Spleen (tissue), 11 donors: ENCODE measurements at regions not wholly inside any gene's neighbourhood (a gene's known extent, or its start where the extent isn't known, plus 50 kb on each side); places are given as distances from the start of the nearest gene placed in this dataset.

Experiments
- DNase-seq: peaks from one replicate; pipeline ENCODE4 v3.0.0-alpha.2; 2020
- H3K27ac ChIP-seq, 8 donors: fragments of 200-600 bp; sonication (generic) in 7 of 8; 1 replicate in 4 of 8; 2 replicates in 4 of 8; pipeline versions ENCODE4 v1.5.0 to v1.8.0; 2016 to 2021; ENCODE audit warnings: inconsistent platforms in 4 of 8, mild to moderate bottlenecking in 4 of 8, moderate library complexity in 1 of 8
- H3K27me3 ChIP-seq, 7 donors: fragments of 200-600 bp; sonication (generic) in 6 of 7; replicated peaks in 1 of 7; 1 replicate in 4 of 7; 2 replicates in 3 of 7; pipeline versions ENCODE4 v1.5.0 to v1.8.0; 2016 to 2021; ENCODE audit warnings: inconsistent platforms in 3 of 7, mild to moderate bottlenecking in 1 of 7
- H3K36me3 ChIP-seq, 6 donors: fragments of 200-600 bp; sonication (generic) in 5 of 6; 1 replicate in 4 of 6; 2 replicates in 2 of 6; pipeline versions ENCODE4 v1.5.0 to v1.8.0; 2016 to 2021; ENCODE audit warnings: inconsistent platforms in 2 of 6
- H3K4me1 ChIP-seq, 6 donors: fragments of 200-600 bp; sonication (generic) in 5 of 6; 1 replicate in 3 of 6; 2 replicates in 3 of 6; pipeline versions ENCODE4 v1.5.0 to v1.8.0; 2016 to 2021; ENCODE audit warnings: inconsistent platforms in 3 of 6
- H3K4me3 ChIP-seq, 8 donors: fragments of 200-600 bp; sonication (generic) in 7 of 8; 1 replicate in 4 of 8; 2 replicates in 4 of 8; pipeline versions ENCODE4 v1.5.0 to v1.8.0; 2016 to 2021; ENCODE audit warnings: inconsistent platforms in 4 of 8, mild to moderate bottlenecking in 4 of 8, moderate library complexity in 2 of 8
- H3K9me3 ChIP-seq, 8 donors: fragments of 200-600 bp; sonication (generic) in 7 of 8; 1 replicate in 4 of 8; 2 replicates in 4 of 8; pipeline versions ENCODE4 v1.5.0 to v1.8.0; 2016 to 2021; ENCODE audit warnings: inconsistent platforms in 4 of 8
- CTCF ChIP-seq, 11 experiments: fragments of 200-600 bp in 7 of 11; fragments of 450-650 bp in 4 of 11; sonication (generic) in 4 of 11; IDR thresholded peaks in 8 of 11; conservative IDR thresholded peaks in 3 of 11; 1 replicate in 7 of 11; 2 replicates in 4 of 11; pipeline versions ENCODE4 v1.4.0 to v1.8.0; 2016 to 2021; ENCODE audit warnings: antibody characterized with exemption in 11 of 11, inconsistent platforms in 4 of 11, mild to moderate bottlenecking in 1 of 11
- POLR2A ChIP-seq, 3 donors: fragments of 450-650 bp; IDR thresholded peaks; one replicate each; pipeline ENCODE4 v1.5.1; 2017; ENCODE audit warnings: antibody characterized with exemption in 3 of 3, mild to moderate bottlenecking in 1 of 3
- POLR2AphosphoS5 ChIP-seq, 3 donors: sonication (generic); formaldehyde crosslinking; IDR thresholded peaks; one replicate each; pipeline ENCODE4 v1.5.1; 2017; ENCODE audit warnings: antibody characterized with exemption in 3 of 3
- WGBS, 5 donors: extraction: QIAGEN DNeasy Blood & Tissue Kit in 3 of 5; methylation state at CpG; one replicate each; pipeline versions ENCODE4 v1.1.5 to v1.1.7; 2013 to 2018; 5-methylcytosine and 5-hydroxymethylcytosine counted together
- intact Hi-C: fragments of 100-400 bp; cut with DNase I; formaldehyde crosslinking; loops from one replicate; pipeline ENCODE4 v1.15.0; 2023; ENCODE audit warnings: low total_unique reads
- donor health status: healthy with polysubstance abuse.
- donor health status: DM: no; HTN: no; CAD: no; lungs with moderate emphysema.
- donor health status: DM: no; HTN: no; CAD: no.
- donor health status: Bipolar disorder and iron deficiency.
- donor health status: healthy.
- donor health status: DM: no; HTN: no; CAD: no.
- donor health status: DM: yes; HTN: yes; CAD: no.

- H3K27me3 ChIP-seq, result no peaks in the 10 kb centered on the region
- H3K4me1 ChIP-seq, result peaks cover 3 to 87% (median 28%) of the 10 kb centered on the region in 6 donors
- no peaks in the 10 kb centered on the region for H3K36me3 ChIP-seq
- DNase-seq, result no peak
- TF ChIP-seq CTCF (IDR thresholded peaks at IDR 0.05 in 8 of 11, conservative IDR thresholded peaks at IDR 0.05 in 3 of 11), result no peak
- no peak for TF ChIP-seq POLR2A (IDR thresholded peaks at IDR 0.05)
- TF ChIP-seq POLR2AphosphoS5 (IDR thresholded peaks at IDR 0.05), result no peak
- 80 to 95% (median 89%) methylated on average over 2 of the region's 2 CpGs for WGBS, 5 donors
- no peak overlapping the region for H3K4me3 ChIP-seq
- intact Hi-C loops, result no loop called here
- H3K9me3 ChIP-seq, result no peaks in the 10 kb centered on the region
- H3K27ac ChIP-seq, result peak overlapping the region in 4 of 8 donors; percentile 0 to 50 (median 30)
These were observed 111.7 kb upstream of the AKIP1 start for GRCh38 chr11:8799273-8799672.

- Histone ChIP-seq H3K27ac (peak overlapping the region in 4 of 8 donors; percentile 9 to 78 (median 40)), H3K36me3 (no peaks in the 10 kb centered on the region), H3K4me1 (peaks cover 6 to 87% (median 29%) of the 10 kb centered on the region in 6 donors), H3K4me3 (no peak overlapping the region), H3K9me3 (no peaks in the 10 kb centered on the region), H3K27me3 (no peaks in the 10 kb centered on the region)
- no peak for DNase-seq
- intact Hi-C loops, result no loop called here
- 27 to 85% (median 56%) methylated on average over 1 of the region's 1 CpG for WGBS, 5 donors
- TF ChIP-seq POLR2A (IDR thresholded peaks at IDR 0.05) (no peak), POLR2AphosphoS5 (IDR thresholded peaks at IDR 0.05) (no peak), CTCF (IDR thresholded peaks at IDR 0.05 in 8 of 11, conservative IDR thresholded peaks at IDR 0.05 in 3 of 11) (no peak)
These were observed 110.4 kb upstream of the AKIP1 start for GRCh38 chr11:8800520-8801110.

- H3K27ac ChIP-seq, result peak overlapping the region in 5 of 8 donors; percentile 9 to 78 (median 55)
- TF ChIP-seq CTCF (IDR thresholded peaks at IDR 0.05 in 8 of 11, conservative IDR thresholded peaks at IDR 0.05 in 3 of 11), result no peak
- TF ChIP-seq POLR2A (IDR thresholded peaks at IDR 0.05), result no peak
- TF ChIP-seq POLR2AphosphoS5 (IDR thresholded peaks at IDR 0.05), result no peak
These were observed 109.9 kb upstream of the AKIP1 start for GRCh38 chr11:8801121-8801520.

GRCh38 chr11:8802251-8802650, 108.7 kb upstream of the AKIP1 start:
- intact Hi-C loops, result no loop called here
- no peaks in the 10 kb centered on the region for H3K9me3 ChIP-seq
- TF ChIP-seq POLR2A (IDR thresholded peaks at IDR 0.05) (no peak), POLR2AphosphoS5 (IDR thresholded peaks at IDR 0.05) (peak in 1 of 3 donors; percentile 11), CTCF (IDR thresholded peaks at IDR 0.05 in 8 of 11, conservative IDR thresholded peaks at IDR 0.05 in 3 of 11) (no peak)
- H3K4me1 ChIP-seq, result peaks cover 8 to 90% (median 35%) of the 10 kb centered on the region in 6 donors
- H3K27ac ChIP-seq, result peak overlapping the region in 7 of 8 donors; percentile 8 to 83 (median 57)
- no peak for DNase-seq
- H3K27me3 ChIP-seq, result no peaks in the 10 kb centered on the region
- no peak overlapping the region for H3K4me3 ChIP-seq
- H3K36me3 ChIP-seq, result no peaks in the 10 kb centered on the region
- WGBS, 5 donors, result 51 to 79% (median 58%) methylated on average over 5 of the region's 5 CpGs

More at GRCh38 chr11:8801121-8801520, 109.9 kb upstream of the AKIP1 start:
- DNase-seq, result no peak
- 88 to 98% (median 92%) methylated on average over 9 of the region's 9 CpGs for WGBS, 5 donors
- intact Hi-C loops, result no loop called here
- peaks cover 6 to 89% (median 31%) of the 10 kb centered on the region in 6 donors for H3K4me1 ChIP-seq
- no peaks in the 10 kb centered on the region for H3K36me3 ChIP-seq
- no peaks in the 10 kb centered on the region for H3K9me3 ChIP-seq
- no peak overlapping the region for H3K4me3 ChIP-seq
- no peaks in the 10 kb centered on the region for H3K27me3 ChIP-seq
